Neural crest cell (in vitro differentiated cells): ENCODE measurements at regions not wholly inside any gene's neighbourhood (a gene's known extent, or its start where the extent isn't known, plus 50 kb on each side); places are given as distances from the start of the nearest gene placed in this dataset.

Experiments
- DNase-seq: peaks from one replicate; pipeline ENCODE4 v3.0.0; 2021; ENCODE audit warnings: low read depth, mixed read lengths, low spot score
- H3K27ac Mint-ChIP-seq: one replicate; pipeline ENCODE4 v1.8.0; 2021; ENCODE audit warnings: mild to moderate bottlenecking, mixed read lengths; ENCODE audit not compliant: unreplicated experiment
- H3K27me3 Mint-ChIP-seq: 2 replicates; pipeline ENCODE4 v1.8.0; 2021; ENCODE audit warnings: low read depth, mild to moderate bottlenecking, mixed read lengths
- H3K36me3 Mint-ChIP-seq: 2 replicates; pipeline ENCODE4 v1.8.0; 2021; ENCODE audit warnings: low read depth, mild to moderate bottlenecking, mixed read lengths
- H3K4me1 Mint-ChIP-seq: 2 replicates; pipeline ENCODE4 v1.8.0; 2021; ENCODE audit warnings: mixed read lengths
- H3K4me3 Mint-ChIP-seq: one replicate; pipeline ENCODE4 v1.8.0; 2021; ENCODE audit warnings: mild to moderate bottlenecking, mixed read lengths
- H3K9me3 Mint-ChIP-seq: 2 replicates; pipeline ENCODE4 v1.8.0; 2021; ENCODE audit warnings: mixed read lengths
- CTCF ChIP-seq: fragments of 200-600 bp; sonication (generic); conservative IDR thresholded peaks from 2 replicates; pipeline ENCODE4 v1.5.0; 2021; ENCODE audit warnings: antibody characterized with exemption, mild to moderate bottlenecking

- no peak for DNase-seq
- Mint-ChIP-seq H3K27me3 (no peaks in the 10 kb centered on the region), H3K4me3 (no peak overlapping the region), H3K36me3 (peaks cover 9% of the 10 kb centered on the region), H3K9me3 (peaks cover 6% of the 10 kb centered on the region), H3K4me1 (peaks cover 56% of the 10 kb centered on the region), H3K27ac (no peak overlapping the region)
- no peak for TF ChIP-seq CTCF
Observed at GRCh38 chr4:38189445-38189844, 229.2 kb downstream of the PTTG2 start.

- peaks cover 48% of the 10 kb centered on the region for H3K4me1 Mint-ChIP-seq
Observed at GRCh38 chr4:38190717-38191178, 230.6 kb downstream of the PTTG2 start.

GRCh38 chr4:38192516-38192915, 232.3 kb downstream of the PTTG2 start:
- Mint-ChIP-seq H3K4me3 (no peak overlapping the region), H3K27me3 (no peaks in the 10 kb centered on the region), H3K27ac (no peak overlapping the region), H3K9me3 (peaks cover 2% of the 10 kb centered on the region), H3K4me1 (peaks cover 39% of the 10 kb centered on the region), H3K36me3 (peaks cover 4% of the 10 kb centered on the region)
- no peak for TF ChIP-seq CTCF
- DNase-seq: no peak

More at GRCh38 chr4:38190717-38191178, 230.6 kb downstream of the PTTG2 start:
- peak; percentile 30 for DNase-seq
- Mint-ChIP-seq H3K4me3 (peak overlapping the region; percentile 32), H3K27me3 (no peaks in the 10 kb centered on the region), H3K27ac (peak overlapping the region; percentile 78), H3K36me3 (peaks cover 9% of the 10 kb centered on the region), H3K9me3 (peaks cover 6% of the 10 kb centered on the region)
- TF ChIP-seq CTCF: no peak

- Mint-ChIP-seq H3K4me3 (no peak overlapping the region), H3K4me1 (peaks cover 34% of the 10 kb centered on the region), H3K27me3 (no peaks in the 10 kb centered on the region), H3K36me3 (no peaks in the 10 kb centered on the region), H3K9me3 (no peaks in the 10 kb centered on the region), H3K27ac (no peak overlapping the region)
- DNase-seq: no peak
- no peak for TF ChIP-seq CTCF
Observed at GRCh38 chr4:38193236-38193863, 233.2 kb downstream of the PTTG2 start.

- DNase-seq: no peak
- no peaks in the 10 kb centered on the region for H3K36me3 Mint-ChIP-seq
- no peaks in the 10 kb centered on the region for H3K9me3 Mint-ChIP-seq
- H3K27ac Mint-ChIP-seq: no peak overlapping the region
- TF ChIP-seq CTCF: no peak
- H3K4me3 Mint-ChIP-seq: no peak overlapping the region
- no peaks in the 10 kb centered on the region for H3K27me3 Mint-ChIP-seq
- peaks cover 38% of the 10 kb centered on the region for H3K4me1 Mint-ChIP-seq
Observed at GRCh38 chr4:38194047-38194602, 233.9 kb downstream of the PTTG2 start.
